Stimulated activated CD4-positive, alpha-beta T cell treated with anti-CD3 and anti-CD28 coated beads, Interleukin-4, amount 100 ng/mL, for 48 hours (primary cell): ENCODE measurements at regions not wholly inside any gene's neighbourhood (a gene's known extent, or its start where the extent isn't known, plus 50 kb on each side); places are given as distances from the start of the nearest gene placed in this dataset.

Experiments
- DNase-seq, 2 donors: peaks; one replicate each; pipeline ENCODE4 v3.0.0-alpha.2; 2020; ENCODE audit warnings: low read depth in 2 of 2

DNA sequence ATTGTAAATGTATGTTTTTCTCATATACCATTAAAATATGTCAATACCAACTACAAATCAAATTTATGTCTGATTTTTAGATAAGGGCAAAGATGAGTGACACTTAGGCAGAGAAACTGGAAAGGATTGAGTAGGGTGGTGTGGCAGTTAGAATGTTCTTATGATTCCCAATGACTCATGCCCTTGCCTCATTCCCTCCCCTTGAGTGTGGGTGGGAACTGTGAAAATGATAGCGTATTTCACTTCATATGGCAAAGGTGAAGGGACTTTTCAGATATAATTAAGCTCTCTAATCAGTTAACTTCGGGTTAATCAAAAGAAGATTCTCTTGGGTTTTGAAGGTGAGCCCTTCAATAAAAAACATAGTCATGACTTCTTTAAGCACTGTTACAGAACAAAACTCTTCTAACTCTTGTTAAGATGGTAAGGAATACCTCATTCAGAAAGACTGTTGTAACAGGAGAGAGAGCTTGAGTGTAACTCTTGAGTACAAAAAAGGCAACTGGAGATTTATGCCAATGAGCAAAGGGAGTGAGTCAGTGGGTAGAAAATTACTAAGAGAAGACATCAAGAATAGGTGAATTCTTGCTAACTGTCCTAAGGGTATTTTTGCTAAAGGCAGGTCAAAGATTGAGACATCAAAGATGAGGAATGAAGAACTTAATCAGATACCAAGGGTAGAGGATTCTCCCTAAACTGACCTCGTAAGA is 329.5 kb downstream of the KCTD8 start:
- no peak for DNase-seq

DNA sequence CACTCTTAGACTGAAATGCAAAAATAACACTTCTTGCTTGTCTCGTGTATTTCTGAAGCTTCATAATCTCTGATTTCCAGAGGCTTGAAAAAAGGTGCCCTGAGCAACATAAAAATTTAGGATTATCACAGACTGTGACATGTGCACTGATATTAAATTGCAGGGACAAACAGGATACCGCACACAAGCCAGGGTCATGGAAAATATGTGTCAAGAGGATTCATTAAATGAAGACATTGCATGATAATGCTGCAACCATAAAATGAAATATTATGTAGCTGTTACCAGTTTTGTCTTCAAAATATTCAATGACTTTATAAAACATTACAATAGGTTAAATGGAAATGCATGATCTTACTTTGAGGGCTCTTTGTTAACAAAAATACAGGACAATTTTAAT is 328.0 kb downstream of the KCTD8 start:
- DNase-seq, result no peak

DNA sequence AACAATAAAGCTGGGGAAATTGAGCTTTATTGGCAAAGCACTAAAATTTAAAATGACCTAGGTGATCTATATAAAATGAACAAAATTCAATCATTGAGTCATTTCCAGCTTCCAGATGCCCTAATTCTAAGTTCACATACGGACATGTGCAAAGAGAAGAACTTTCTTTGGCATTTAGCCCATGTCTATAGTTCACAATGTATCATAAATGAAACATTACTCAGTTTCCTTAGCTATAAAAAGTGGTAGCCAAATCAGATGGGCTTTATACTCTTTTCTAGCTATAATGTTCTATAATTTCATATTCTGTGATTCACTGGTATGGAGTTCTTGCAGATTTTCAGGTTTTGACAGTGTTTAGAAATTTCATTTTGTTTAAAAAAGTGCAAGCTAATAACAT is 327.4 kb downstream of the KCTD8 start:
- no peak for DNase-seq
